Neutrophil (primary cell): ENCODE measurements at regions not wholly inside any gene's neighbourhood (a gene's known extent, or its start where the extent isn't known, plus 50 kb on each side); places are given as distances from the start of the nearest gene placed in this dataset.

Source experiments
- H3K27ac ChIP-seq: fragments of 200-600 bp; sonication (generic); 2 replicates; pipeline ENCODE4 v1.5.1; 2016; ENCODE audit warnings: mild to moderate bottlenecking, moderate library complexity
- H3K27me3 ChIP-seq: fragments of 200-600 bp; sonication (generic); 2 replicates; pipeline ENCODE4 v1.6.0; 2016; ENCODE audit warnings: mild to moderate bottlenecking
- H3K36me3 ChIP-seq: fragments of 200-600 bp; sonication (generic); 2 replicates; pipeline ENCODE4 v1.5.1; 2017
- H3K4me1 ChIP-seq, 2 experiments: fragments of 200-600 bp in 1 of 2; sonication (generic) in 1 of 2; 1 replicate in 1 of 2; 2 replicates in 1 of 2; pipeline versions ENCODE4 v1.5.1 to v1.6.1; 2013 to 2016; ENCODE audit warnings: low read depth in 1 of 2, low read length in 1 of 2, mild to moderate bottlenecking in 1 of 2, moderate library complexity in 1 of 2; ENCODE audit not compliant: control insufficient read depth in 1 of 2, insufficient read depth in 1 of 2
- H3K4me3 ChIP-seq, 2 experiments: fragments of 200-600 bp in 1 of 2; sonication (generic) in 1 of 2; 1 replicate in 1 of 2; 2 replicates in 1 of 2; pipeline ENCODE4 v1.5.1; 2013 to 2016; ENCODE audit warnings: low read depth in 1 of 2, low read length in 1 of 2, mild to moderate bottlenecking in 1 of 2, moderate library complexity in 1 of 2
- H3K9me3 ChIP-seq: fragments of 200-600 bp; sonication (generic); 2 replicates; pipeline ENCODE4 v1.5.1; 2016
- TF ChIP-seq, protein P1 (sequence below): fragments of 200-600 bp; sonication (generic); IDR thresholded peaks from 2 replicates; pipeline ENCODE4 v1.5.1; 2016; ENCODE audit warnings: antibody characterized with exemption

DNA sequence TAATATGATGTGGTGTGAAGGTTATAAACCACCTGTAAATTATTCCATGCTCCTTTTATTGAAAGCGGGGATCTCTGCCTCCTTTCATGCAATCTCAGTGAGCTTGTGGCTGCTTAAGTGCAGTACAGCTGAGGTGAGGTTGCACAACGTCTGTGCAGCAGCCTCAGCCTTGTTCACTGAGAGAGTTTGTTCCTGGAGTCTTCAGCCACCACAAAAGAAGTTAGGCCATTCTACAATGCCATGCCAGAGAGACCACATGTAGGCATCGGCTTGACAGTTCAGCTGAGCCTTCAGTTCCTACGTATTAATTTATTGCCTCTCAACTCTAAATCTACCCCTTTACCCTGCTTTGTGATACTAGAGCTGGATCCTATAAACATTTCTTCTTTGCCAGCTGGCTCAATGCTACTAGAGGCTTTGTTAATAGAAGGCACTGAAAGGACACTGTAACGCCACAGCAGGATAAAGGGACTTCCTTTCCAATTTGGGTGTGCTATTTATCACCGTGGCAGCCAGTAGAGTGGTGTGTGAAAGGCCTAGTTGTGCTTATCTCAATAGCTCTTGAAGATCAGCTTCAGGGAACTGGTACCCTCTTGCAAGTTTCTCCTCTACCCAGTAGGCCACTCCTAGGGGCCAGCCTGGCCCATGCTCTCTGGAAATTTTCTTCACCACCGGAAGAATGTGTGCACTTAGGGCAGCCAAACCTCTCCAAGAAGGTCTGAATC is 337.7 kb downstream of the IPO8 start:
- Histone ChIP-seq H3K36me3 (no peaks in the 10 kb centered on the region), H3K27ac (no peak overlapping the region), H3K9me3 (peaks cover 4% of the 10 kb centered on the region), H3K27me3 (no peaks in the 10 kb centered on the region), H3K4me1 (no peaks in the 10 kb centered on the region), H3K4me3 (no peak overlapping the region)
- TF ChIP-seq, protein P1, sequence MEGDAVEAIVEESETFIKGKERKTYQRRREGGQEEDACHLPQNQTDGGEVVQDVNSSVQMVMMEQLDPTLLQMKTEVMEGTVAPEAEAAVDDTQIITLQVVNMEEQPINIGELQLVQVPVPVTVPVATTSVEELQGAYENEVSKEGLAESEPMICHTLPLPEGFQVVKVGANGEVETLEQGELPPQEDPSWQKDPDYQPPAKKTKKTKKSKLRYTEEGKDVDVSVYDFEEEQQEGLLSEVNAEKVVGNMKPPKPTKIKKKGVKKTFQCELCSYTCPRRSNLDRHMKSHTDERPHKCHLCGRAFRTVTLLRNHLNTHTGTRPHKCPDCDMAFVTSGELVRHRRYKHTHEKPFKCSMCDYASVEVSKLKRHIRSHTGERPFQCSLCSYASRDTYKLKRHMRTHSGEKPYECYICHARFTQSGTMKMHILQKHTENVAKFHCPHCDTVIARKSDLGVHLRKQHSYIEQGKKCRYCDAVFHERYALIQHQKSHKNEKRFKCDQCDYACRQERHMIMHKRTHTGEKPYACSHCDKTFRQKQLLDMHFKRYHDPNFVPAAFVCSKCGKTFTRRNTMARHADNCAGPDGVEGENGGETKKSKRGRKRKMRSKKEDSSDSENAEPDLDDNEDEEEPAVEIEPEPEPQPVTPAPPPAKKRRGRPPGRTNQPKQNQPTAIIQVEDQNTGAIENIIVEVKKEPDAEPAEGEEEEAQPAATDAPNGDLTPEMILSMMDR: no peak

DNA sequence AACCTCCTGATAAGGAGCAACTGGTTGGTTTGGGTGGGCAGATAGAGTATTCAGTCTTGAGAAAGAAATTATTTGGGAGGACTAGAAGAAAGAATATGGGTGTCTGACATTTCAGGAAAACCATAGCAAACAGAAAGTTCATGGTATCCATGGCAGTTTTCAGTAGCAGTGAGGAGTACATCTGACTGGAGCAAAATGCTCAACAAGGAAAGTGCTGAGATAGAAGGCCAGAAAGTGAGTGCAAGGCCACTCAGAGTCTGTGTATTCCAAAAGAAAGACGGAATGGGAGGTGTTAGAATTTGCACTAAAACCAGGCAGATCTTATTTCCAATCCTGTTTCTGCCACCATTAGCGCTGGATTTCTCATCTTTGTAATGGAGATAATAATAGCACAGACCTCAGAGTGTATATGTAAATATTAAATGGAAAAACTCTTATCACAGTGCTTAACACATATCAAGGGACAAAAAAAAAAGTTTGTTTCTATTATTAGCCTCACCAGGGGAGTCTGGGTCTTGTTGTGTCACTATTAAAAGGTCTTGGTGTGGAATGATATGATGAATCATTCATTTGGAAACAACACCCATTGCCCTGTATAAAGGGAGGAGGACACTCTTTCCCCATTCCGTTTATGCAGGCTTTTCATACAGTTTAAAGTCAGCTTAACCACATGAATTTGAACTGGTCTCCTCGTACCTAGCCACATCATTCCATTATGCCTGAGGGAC is 349.8 kb downstream of the IPO8 start:
- TF ChIP-seq, protein P1: no peak
- Histone ChIP-seq H3K27me3 (no peaks in the 10 kb centered on the region), H3K27ac (no peak overlapping the region), H3K4me3 (no peak overlapping the region), H3K4me1 (no peaks in the 10 kb centered on the region), H3K36me3 (no peaks in the 10 kb centered on the region), H3K9me3 (no peaks in the 10 kb centered on the region)

DNA sequence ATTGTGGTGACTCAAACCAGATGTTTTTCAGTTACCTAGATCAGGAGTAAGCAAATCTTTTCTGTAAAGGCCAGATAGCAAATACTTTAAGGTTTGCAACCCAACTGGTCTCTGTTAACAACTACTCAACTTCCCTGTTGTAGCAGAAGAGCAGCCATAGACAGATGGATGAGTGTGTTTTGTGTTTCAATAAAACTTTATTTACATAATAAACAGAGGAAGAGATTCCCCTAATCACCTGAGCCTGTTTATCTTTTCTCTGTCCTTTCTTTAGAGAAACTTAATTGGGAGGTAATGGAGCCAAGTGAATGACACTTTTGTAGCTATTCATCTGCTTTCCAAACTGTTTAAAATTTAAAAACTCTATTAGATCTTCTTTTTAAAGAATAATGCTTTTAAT is 365.1 kb downstream of the IPO8 start:
- Histone ChIP-seq H3K27ac (no peak overlapping the region), H3K4me1 (no peaks in the 10 kb centered on the region), H3K27me3 (no peaks in the 10 kb centered on the region), H3K36me3 (no peaks in the 10 kb centered on the region), H3K9me3 (no peaks in the 10 kb centered on the region), H3K4me3 (no peak overlapping the region)
- TF ChIP-seq, protein P1: no peak

DNA sequence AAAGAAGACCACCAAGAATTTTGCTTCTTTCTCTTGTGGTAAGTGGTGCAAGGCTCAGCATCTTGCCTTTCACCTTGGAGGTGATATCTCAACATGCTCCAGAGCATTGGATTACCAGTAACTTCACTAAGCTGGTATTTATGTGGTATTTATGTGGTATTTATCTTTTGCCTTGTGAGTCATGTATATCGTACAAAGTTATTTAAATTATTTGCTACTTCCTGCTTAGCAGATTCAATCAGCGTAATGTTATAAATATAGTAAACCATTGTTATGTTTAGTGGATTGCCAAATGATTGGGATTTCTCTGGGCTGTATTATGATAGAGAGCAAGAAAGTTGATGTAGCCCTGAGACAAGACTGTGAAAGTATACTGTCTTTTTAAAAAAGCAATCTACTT is 366.4 kb downstream of the IPO8 start:
- H3K9me3 ChIP-seq: no peaks in the 10 kb centered on the region
- H3K4me3 ChIP-seq: no peak overlapping the region
- H3K36me3 ChIP-seq: no peaks in the 10 kb centered on the region
- no peaks in the 10 kb centered on the region for H3K4me1 ChIP-seq
- no peaks in the 10 kb centered on the region for H3K27me3 ChIP-seq
- H3K27ac ChIP-seq: no peak overlapping the region
- TF ChIP-seq, protein P1: no peak

DNA sequence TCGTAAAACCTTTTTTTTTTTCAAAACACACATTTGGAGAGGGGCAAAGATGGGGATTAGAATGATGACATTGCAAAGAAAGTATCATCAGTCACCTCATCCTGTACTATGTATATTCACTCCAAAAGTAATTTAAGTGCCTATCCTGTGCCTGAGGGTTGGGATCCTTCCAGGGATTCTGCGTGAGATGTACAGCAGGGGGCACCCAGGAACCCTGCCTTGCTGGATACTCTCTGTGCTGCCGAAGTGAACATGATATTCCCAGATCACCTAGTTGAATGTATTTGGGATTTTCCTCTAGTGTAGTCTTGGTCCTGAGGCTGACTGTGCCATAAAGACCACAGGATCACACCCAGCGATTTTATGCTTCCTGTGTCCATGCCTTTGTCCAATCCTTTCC is 372.7 kb downstream of the IPO8 start:
- no peak overlapping the region for H3K27ac ChIP-seq
- no peaks in the 10 kb centered on the region for H3K9me3 ChIP-seq
- no peaks in the 10 kb centered on the region for H3K4me1 ChIP-seq
- H3K36me3 ChIP-seq: no peaks in the 10 kb centered on the region
- no peak overlapping the region for H3K4me3 ChIP-seq
- TF ChIP-seq, protein P1: no peak
- no peaks in the 10 kb centered on the region for H3K27me3 ChIP-seq
